Renal cortex interstitium (tissue), 11 donors: ENCODE measurements at regions not wholly inside any gene's neighbourhood (a gene's known extent, or its start where the extent isn't known, plus 50 kb on each side); places are given as distances from the start of the nearest gene placed in this dataset.
"Not testable (repeated sequence)": the region's sequence is repeated elsewhere in the genome, so short reads cannot be mapped to it uniquely, and the experiment has no call there.

ENCODE experiments used
- DNase-seq, 11 donors: peaks; one replicate each; pipeline ENCODE4 v3.0.0-alpha.2; 2013; ENCODE audit warnings: low read depth in 9 of 11, low spot score in 4 of 11; ENCODE audit errors: extremely low read depth in 1 of 11

DNA sequence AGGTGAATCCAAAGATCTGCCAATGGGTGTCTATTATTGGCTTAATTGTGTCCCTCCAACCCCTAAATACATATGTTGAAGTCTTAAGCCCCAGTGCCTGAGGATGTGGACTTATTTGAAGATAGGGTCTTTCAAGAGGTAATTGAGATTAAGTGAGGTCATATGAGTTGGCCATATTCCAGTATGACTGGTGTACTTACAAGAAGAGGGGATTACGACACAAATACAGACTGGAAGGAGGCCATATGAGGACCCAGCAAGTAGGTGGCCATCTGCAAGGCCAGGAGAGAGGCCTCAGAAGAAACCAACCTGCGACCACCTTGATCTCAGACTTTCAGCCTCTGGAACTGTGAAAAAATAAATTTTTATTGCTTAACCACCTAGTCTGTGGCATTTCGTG lies 121.1 kb upstream of the FN1 start:
- no peak for DNase-seq

DNA sequence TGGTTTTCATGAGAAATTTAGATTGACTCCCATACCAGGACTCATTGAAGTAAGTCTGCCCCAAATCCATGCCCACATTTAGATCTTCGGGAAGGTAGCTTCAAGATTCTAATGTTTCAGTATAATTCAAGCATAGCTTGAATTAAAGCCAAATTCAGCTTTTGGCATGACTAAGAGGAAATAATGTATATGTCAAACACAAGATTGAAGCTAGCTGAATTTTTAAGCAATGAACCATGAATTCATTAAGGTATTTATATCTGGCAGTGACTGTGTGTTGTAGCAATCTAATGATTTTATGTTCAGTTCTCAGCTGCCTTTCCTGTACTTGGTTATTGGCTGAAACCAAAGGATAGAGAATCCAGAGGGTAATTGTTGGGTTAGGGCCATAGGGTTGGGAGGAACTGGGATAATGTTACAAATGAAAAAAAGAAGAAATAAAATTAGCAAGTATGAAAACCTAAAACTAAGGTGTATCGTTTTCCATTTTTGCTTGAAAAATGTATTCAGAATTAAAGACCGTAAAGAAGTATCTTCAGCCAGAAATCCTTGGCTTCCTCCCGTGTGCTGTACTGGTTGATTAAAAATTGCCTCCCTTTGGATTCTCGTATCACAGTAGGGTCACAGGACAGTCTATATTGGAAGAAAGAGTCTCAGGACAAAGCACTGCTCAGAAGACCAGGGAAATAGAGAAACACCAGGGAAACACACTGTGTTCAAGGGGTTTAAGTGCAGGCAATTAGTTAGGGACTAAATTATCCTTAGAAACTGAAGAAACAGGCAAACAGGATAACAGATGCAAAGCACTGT lies 119.0 kb upstream of the FN1 start:
- DNase-seq = no peak

DNA sequence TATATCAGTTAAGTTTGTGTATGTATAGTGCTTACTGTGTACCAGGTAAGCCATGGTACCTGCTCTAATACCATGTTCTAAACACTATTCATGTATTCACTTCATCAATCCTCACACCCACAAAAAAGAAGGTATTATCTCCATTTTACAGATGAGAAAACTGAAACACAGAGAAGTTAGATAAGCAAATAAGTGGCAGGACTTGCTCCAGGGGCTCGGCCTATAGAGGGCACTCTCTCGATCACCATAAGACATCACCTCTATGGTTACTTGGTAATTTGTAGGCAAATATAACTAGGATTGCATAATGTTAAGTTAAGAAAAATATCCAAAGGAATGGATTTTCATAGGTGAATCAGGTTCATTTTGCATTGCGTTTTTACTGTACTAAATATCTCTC lies 118.1 kb upstream of the FN1 start:
- DNase-seq = no peak

DNA sequence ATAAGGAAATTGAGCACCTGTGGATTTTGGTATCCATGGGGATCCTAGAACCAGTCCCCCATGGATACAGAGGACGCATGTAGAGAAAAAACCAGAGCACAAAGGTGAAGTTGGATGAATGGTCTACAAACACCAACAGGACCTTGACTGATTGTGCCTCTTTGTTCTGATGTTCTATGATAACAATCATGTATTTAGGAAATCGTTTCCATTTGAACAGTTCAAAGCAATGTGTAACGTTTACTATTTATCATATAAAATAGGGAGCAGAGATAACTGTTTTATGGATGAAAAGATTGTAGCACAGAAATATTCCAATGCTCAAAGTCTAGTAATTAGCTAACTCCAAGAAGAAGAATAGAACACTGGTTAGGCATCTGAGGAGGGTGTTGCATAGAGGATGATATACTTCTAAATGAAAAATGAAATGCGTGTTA lies 116.3 kb upstream of the FN1 start:
- DNase-seq = no peak

DNA sequence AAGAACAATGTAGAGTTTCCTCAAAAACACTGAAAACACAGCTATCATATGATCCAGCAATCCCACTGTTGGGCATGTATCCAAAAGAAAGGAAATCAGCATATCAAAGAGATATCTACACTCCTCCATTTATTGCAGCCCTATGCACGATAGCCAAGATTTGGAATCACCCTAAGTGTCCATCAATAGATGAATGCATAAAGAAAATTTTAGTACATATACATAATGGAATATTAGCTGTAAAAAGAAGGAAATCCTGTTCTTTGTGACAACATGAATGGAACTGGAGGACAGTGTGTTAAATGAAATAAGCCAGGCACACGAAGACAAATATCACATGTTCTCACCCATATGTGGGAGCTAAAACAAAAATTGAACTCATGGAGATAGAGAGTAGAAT lies 114.5 kb upstream of the FN1 start:
- DNase-seq = no peak

DNA sequence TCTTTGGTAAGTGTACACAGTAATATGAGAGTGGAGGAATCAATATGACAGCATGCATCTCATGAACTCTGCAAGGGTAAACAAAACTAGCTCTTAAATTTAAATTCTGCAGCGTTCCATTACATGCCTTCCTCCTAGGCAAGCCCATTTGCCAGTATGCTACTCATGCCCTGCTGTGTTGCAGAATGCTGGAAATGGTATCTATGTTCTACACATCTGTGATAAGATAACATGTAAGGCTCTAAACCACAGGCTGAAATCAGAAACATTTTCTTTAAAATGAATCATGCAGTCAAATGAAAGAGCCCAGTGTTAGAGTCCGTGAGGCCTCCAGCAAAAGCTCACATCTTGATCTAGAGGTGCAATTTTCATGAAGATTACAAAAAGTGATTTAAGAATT lies 112.8 kb upstream of the FN1 start:
- DNase-seq = no peak

DNA sequence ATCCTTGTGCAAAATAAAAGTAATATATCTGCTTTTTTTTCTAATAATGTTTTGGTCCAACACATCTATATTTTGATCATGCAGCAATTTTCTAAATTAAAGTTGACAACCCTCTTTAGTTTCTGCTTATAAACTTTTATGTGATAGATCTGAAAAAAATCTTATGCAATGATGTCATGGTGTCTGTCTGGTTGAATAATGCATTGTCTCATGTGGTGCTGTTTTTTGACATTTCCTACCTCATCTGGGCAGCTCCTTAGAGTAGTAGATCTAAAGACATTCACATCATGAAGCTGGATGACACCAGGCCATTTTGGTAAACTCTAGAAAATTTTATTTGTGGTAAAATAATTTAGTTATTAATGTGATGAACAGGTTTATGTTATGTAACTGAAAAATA lies 106.8 kb upstream of the FN1 start:
- no peak for DNase-seq

DNA sequence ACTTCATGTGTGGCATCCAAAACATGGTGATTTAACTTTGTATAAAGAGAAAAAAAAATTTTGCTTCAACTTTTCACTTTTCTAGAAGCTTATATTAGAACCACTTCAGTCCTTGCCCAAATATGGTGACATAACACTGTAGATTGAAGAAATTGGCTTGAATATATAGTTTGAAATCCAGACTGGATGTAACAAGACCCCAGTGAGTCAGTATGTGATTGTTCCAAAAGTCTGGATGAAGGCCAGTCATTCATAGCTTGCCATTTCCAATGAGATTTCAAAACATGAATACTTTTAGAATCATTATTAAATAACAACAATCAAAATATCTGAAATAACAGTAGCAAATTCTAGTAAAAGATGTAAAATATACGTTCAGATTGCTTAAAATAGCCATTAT lies 104.8 kb upstream of the FN1 start:
- DNase-seq = no peak

DNA sequence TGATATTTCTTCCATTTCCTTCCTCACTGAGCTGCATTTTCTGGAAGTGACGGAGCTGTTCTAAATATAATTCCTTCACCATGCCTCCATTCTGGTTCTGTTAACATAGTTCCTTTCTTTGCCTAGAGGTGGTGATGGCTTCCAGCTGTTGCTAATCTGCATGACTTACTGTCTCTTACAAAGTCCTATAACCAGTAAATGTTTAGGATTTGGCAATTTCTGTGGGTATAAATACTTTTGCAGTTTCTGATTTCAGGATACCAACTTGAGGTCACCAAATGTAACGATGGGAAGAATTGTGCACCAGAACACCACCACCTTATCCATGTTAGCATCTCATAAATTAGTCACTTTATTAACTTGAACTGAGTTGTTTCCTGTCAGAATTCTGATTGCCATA lies 101.7 kb upstream of the FN1 start:
- peak in 10 of 11 donors; percentile 24 to 63 (median 43) for DNase-seq

DNA sequence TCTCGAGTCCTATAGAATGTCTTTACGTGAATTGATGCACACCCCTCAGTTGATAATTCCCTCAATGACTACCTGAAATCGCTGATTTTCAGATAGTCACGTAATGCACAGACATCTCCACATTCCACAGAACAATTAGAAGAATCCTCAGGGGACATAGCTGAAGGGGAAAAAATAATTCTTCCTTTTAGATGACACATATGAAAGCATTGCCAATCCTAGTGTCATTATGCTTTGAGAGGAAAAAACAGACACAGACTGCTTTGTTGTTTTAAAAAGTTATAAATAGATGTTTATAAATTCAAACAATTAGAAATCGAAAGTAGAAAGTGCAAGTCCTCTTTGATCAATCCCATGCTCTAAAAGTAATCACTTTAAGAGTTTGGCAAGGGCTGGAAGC lies 100.6 kb upstream of the FN1 start:
- DNase-seq = no peak

DNA sequence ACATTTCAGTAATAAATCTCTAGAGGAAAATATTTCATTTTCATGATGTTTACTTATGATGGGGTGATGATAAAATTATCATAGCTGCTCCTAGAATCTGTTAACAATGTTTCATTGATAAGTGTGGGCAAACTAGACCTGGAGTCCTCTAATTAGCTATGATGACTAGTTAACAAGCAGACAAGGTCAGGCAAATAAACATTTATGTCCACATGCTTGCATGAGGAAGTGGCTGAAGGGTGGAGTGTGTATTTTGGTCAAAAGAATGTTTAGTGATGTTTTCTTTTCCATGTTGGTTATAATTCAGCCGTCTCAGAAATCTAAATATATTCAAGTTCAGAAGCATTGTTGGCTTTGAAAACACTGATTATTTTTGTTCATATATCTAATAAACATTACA lies 99.9 kb upstream of the FN1 start:
- DNase-seq = peak in 6 of 11 donors; percentile 14 to 43 (median 32)

DNA sequence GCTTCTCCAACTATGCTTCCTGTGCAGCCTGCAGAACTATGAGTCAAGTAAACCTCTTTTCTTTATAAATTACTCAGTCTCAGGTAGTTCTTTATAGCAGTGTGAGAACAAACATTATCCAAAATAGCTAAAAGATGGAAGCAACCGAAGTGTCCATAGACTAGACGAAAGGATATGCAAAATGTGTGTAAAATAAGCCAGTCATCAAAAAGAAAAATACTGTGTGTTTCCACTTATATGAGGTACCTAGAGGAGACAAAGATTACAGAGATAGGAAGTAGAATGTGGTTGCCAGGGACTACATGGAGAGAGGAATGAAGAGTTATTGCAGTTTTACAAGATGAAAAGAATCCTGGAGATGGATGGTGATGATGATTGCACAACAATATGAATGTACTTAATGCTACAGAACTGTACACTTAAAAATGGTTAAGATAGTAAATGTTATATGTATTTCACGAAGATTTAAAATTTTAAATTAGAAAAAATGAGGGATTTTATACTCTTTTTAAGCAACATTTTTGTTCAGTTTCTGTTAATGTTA lies 99.3 kb upstream of the FN1 start:
- peak in 1 of 11 donors; percentile 9 for DNase-seq

DNA sequence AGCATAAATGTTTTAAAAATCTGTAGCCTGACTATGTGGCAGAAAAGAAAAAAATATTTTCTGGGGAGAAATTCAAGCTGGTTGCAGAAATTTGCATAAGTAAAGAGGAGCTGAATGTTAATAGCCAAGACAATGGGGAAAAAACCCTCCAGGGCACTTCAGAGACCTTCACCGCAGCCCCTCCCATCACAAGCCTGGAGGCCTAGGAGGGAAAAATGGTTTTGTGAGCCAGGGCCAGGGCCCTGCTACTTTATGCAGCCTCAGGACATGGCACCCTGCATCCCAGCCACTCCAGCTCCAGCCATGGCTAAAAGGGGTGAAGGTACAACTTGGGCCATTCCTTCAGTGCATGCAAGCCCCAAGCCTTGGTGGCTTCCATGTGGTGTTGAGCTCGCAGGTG lies 97.8 kb upstream of the FN1 start:
- DNase-seq = not testable (repeated sequence)

DNA sequence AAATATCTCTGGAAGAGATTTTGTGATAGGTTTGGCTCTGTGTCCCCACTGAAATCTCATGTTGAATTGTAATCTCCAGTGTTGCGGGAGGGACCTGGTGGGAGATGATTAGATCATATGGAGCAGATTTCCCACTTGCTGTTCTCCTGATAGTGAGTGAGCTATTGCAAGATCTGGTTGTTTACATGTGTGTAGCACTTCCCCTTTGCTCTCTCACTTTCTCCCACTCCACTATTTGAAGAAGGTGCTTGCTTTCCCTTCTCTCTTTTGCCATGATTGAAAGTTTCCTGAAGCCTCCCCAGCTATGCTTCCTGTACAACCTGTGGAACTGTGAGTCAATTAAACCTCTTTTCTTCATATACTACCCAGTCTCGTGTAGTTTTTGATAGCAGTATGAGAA lies 97.0 kb upstream of the FN1 start:
- no peak for DNase-seq

DNA sequence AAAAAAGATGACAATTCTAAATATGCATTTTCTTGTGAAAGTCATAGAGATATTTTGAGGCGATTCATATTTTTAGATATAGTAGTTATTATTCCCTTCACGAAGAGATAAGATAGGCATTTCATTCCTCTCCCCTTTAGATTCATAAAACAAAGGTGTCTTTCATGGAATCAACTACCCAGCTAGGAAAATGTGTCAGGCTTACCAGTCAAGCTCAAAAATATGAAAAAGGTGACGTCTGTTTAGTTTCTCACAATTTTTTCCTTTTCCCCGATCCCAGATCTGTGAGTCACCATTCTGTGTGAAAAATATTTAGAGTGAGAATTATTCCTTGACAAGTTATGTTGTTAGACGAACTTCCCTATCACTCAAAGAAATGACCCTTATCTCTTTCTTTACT lies 95.4 kb upstream of the FN1 start:
- DNase-seq = no peak

DNA sequence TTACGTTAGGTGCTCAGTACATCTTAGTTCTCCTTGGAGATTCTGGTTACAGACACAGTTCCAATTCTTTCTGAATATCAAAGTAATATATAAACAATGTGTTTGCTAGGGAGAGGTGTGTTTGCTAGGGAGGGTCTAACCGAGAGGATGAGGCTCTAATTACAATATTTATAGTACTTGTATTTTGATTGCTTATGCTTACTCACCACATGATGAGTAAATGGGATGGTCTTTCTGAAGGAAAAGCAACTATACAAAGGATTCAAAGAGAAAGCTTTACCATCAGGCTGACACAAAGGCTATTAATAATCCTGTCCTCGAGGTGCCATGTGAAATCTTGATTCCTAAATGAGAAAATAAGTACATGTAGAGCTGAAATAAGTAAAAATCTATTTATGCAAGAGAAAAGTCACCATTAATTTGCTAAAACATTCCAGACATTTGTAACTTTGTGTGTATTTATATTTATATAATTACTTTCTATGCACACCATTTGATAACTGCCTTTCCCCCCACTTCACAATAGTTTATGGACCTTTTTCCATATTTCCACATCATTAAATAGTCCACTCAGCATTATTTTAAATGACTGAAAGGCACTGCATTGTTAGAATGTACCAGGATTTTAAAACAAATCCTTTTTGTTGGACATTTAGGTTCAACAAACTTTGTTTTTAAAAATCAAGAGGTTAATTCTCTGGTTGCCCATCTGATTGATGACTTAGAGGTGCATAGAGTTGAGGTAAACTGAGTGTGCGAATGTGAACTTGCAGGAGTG lies 94.5 kb upstream of the FN1 start:
- no peak for DNase-seq

DNA sequence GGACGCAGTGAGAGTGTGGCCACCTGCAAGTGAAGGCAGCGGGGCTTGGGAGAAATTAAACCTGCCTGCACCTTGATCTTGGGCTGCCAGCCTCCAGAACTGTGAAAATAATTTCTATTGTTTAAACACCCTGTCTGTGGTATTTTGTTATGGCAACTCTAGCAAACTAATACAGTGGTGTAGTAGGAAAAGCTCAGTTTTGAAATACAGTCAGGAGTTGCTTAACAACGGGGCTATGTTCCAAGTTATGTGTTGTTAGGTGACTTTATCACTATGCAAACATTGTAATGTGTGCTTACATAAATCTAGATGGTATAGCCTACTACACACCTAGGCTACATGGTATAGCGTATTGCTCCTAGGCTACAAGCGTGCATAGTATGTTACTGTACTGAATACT lies 93.4 kb upstream of the FN1 start:
- DNase-seq = no peak

DNA sequence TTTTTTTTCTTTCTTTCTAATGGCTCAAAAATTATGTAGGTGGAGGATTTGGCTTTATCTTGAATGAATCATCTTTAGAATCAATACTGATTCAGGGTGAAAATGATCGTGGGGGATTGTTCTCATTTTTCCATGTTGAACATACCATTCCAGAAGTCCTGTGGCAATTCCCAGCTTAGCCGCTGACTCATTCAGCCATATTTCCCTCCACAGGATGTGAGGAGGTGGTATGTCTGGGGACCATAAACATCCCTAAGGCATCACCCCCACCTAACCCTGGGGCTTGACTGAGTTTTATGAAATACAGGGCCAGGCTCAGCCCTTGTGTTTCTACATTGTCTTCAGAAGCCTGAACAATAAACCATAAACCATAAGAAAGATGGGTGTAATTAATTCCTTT lies 92.7 kb upstream of the FN1 start:
- no peak for DNase-seq

DNA sequence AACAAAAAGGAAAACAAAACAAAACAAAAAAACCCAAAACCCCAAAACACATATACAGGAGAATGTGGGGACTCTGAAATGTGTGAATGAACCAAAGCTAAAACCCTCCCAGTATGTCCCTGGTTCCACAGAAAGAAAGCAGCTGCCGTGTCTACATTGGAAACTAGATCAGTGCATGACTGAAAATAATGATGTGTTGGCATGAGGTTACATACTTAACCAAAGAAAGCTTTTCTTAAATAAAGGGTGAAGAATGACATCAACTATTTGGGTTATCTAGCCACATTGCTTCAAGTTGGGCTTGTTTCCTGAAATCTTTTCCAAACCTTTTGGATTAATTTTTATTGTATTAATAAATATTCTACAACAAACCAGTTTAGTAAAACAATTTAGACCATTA lies 91.9 kb upstream of the FN1 start:
- no peak for DNase-seq

DNA sequence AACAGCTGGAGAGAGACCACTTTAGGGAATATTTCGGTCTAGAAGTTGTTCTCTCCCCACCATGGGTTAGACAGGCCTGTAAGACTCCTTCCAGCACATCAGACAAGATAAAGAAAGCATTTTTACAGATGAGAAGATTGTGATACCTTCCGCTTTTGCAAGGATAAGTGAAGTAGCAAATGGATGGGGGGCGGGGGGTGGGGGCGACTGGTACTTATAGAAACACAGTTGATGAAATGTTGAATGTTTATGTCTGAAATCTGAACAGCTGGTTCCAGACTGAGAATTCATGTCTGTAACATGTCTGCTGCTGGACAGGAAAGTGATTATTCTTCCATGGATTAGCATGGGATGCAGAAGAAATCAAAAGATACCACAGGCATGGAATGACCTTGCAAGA lies 90.5 kb upstream of the FN1 start:
- no peak for DNase-seq
